Peyer's patch (tissue), 4 donors: ENCODE measurements at regions not wholly inside any gene's neighbourhood (a gene's known extent, or its start where the extent isn't known, plus 50 kb on each side); places are given as distances from the start of the nearest gene placed in this dataset.
"Not testable (repeated sequence)": the region's sequence is repeated elsewhere in the genome, so short reads cannot be mapped to it uniquely, and the experiment has no call there.

Source experiments
- DNase-seq, 3 donors: peaks; one replicate each; pipeline ENCODE4 v3.0.0-alpha.2; 2017 to 2019
- H3K27ac ChIP-seq, 4 donors: fragments of 200-600 bp; sonication (generic); one replicate each; pipeline ENCODE4 v1.5.1; 2016 to 2019
- H3K27me3 ChIP-seq, 2 donors: fragments of 200-600 bp; sonication (generic); one replicate each; pipeline ENCODE4 v1.5.1; 2019
- H3K36me3 ChIP-seq, 3 donors: fragments of 200-600 bp; sonication (generic); one replicate each; pipeline ENCODE4 v1.5.1; 2016 to 2019
- H3K4me1 ChIP-seq, 4 donors: fragments of 200-600 bp; sonication (generic); one replicate each; pipeline ENCODE4 v1.5.1; 2016 to 2019
- H3K4me3 ChIP-seq, 4 donors: fragments of 200-600 bp; sonication (generic); 1 replicate in 3 of 4; 2 replicates in 1 of 4; pipeline ENCODE4 v1.5.1; 2016 to 2019; ENCODE audit warnings: mild to moderate bottlenecking in 1 of 4
- H3K9me3 ChIP-seq, 4 donors: fragments of 200-600 bp; sonication (generic); one replicate each; pipeline ENCODE4 v1.5.1; 2016 to 2019; ENCODE audit warnings: mild to moderate bottlenecking in 1 of 4
- CTCF ChIP-seq, 6 experiments: fragments of 450-650 bp in 4 of 6; fragments of 200-600 bp in 2 of 6; sonication (generic) in 1 of 6; IDR thresholded peaks; one replicate each; pipeline ENCODE4 v1.5.1; 2017 to 2019; ENCODE audit warnings: antibody characterized with exemption in 6 of 6, mild to moderate bottlenecking in 3 of 6, moderate library complexity in 1 of 6
- POLR2A ChIP-seq, 2 donors: fragments of 450-650 bp; IDR thresholded peaks; one replicate each; pipeline ENCODE4 v1.5.1; 2017; ENCODE audit warnings: antibody characterized with exemption in 2 of 2, mild to moderate bottlenecking in 2 of 2, moderate library complexity in 2 of 2

GRCh38 chr3:144818973-144819372 lies 847.4 kb downstream of the DIPK2A start:
- no peak overlapping the region for H3K27ac ChIP-seq
- H3K4me3 ChIP-seq: no peak overlapping the region
- H3K27me3 ChIP-seq: no peaks in the 10 kb centered on the region
- H3K36me3 ChIP-seq: no peaks in the 10 kb centered on the region
- H3K4me1 ChIP-seq: no peaks in the 10 kb centered on the region
- no peak for DNase-seq
- TF ChIP-seq POLR2A (IDR thresholded peaks at IDR 0.05): no peak
- no peak for TF ChIP-seq CTCF (IDR thresholded peaks at IDR 0.05)
- no peaks in the 10 kb centered on the region for H3K9me3 ChIP-seq

- DNase-seq, H3K4me3 ChIP-seq, H3K36me3 ChIP-seq, H3K27me3 ChIP-seq, H3K27ac ChIP-seq, H3K4me1 ChIP-seq, H3K9me3 ChIP-seq: not testable (repeated sequence)
These were observed 848.6 kb downstream of the DIPK2A start for GRCh38 chr3:144820232-144820631.

- H3K9me3 ChIP-seq: no peaks in the 10 kb centered on the region
- no peaks in the 10 kb centered on the region for H3K36me3 ChIP-seq
- no peak overlapping the region for H3K27ac ChIP-seq
- no peak overlapping the region for H3K4me3 ChIP-seq
- DNase-seq: no peak
- H3K27me3 ChIP-seq: no peaks in the 10 kb centered on the region
- TF ChIP-seq CTCF (IDR thresholded peaks at IDR 0.05) (no peak), POLR2A (IDR thresholded peaks at IDR 0.05) (no peak)
- no peaks in the 10 kb centered on the region for H3K4me1 ChIP-seq
These were observed 849.1 kb downstream of the DIPK2A start for GRCh38 chr3:144820726-144821125.

- no peaks in the 10 kb centered on the region for H3K4me1 ChIP-seq
- no peaks in the 10 kb centered on the region for H3K27me3 ChIP-seq
- no peak overlapping the region for H3K4me3 ChIP-seq
- no peak overlapping the region for H3K27ac ChIP-seq
- H3K9me3 ChIP-seq: no peaks in the 10 kb centered on the region
- TF ChIP-seq POLR2A (IDR thresholded peaks at IDR 0.05): no peak
- no peak for TF ChIP-seq CTCF (IDR thresholded peaks at IDR 0.05)
- H3K36me3 ChIP-seq: no peaks in the 10 kb centered on the region
- no peak for DNase-seq
These were observed 850.0 kb downstream of the DIPK2A start for GRCh38 chr3:144821583-144821982.

- no peak for DNase-seq
- Histone ChIP-seq H3K27ac (no peak overlapping the region), H3K9me3 (no peaks in the 10 kb centered on the region), H3K36me3 (no peaks in the 10 kb centered on the region), H3K27me3 (no peaks in the 10 kb centered on the region), H3K4me3 (no peak overlapping the region), H3K4me1 (no peaks in the 10 kb centered on the region)
- no peak for TF ChIP-seq POLR2A (IDR thresholded peaks at IDR 0.05)
- TF ChIP-seq CTCF (IDR thresholded peaks at IDR 0.05): no peak
These were observed 851.0 kb downstream of the DIPK2A start for GRCh38 chr3:144822671-144823070.

- Histone ChIP-seq H3K4me1 (no peaks in the 10 kb centered on the region), H3K27ac (no peak overlapping the region), H3K4me3 (no peak overlapping the region), H3K36me3 (no peaks in the 10 kb centered on the region), H3K9me3 (no peaks in the 10 kb centered on the region), H3K27me3 (no peaks in the 10 kb centered on the region)
- no peak for TF ChIP-seq POLR2A (IDR thresholded peaks at IDR 0.05)
- TF ChIP-seq CTCF (IDR thresholded peaks at IDR 0.05): no peak
- DNase-seq: no peak
These were observed 860.5 kb downstream of the DIPK2A start for GRCh38 chr3:144831955-144832716.
